Esophagus squamous epithelium (tissue), 5 donors: ENCODE measurements at regions not wholly inside any gene's neighbourhood (a gene's known extent, or its start where the extent isn't known, plus 50 kb on each side); places are given as distances from the start of the nearest gene placed in this dataset.

Experiments used
- DNase-seq: peaks from one replicate; lab custom pipeline; 2025; lab: John Stamatoyannopoulos, UW
- H3K27ac ChIP-seq, 4 donors: fragments of 200-600 bp; sonication (generic); one replicate each; pipeline ENCODE4 v1.5.1; 2016 to 2019; ENCODE audit warnings: mild to moderate bottlenecking in 1 of 4
- H3K27me3 ChIP-seq, 4 donors: fragments of 200-600 bp; sonication (generic); 1 replicate in 3 of 4; 2 replicates in 1 of 4; pipeline versions ENCODE4 v1.5.1 to v1.6.0; 2017 to 2021; ENCODE audit warnings: antibody characterized with exemption in 1 of 4
- H3K36me3 ChIP-seq, 3 donors: fragments of 200-600 bp; sonication (generic); one replicate each; pipeline ENCODE4 v1.5.1; 2016 to 2019
- H3K4me1 ChIP-seq, 3 donors: fragments of 200-600 bp; sonication (generic); one replicate each; pipeline ENCODE4 v1.5.1; 2017 to 2019
- H3K4me3 ChIP-seq, 4 donors: fragments of 200-600 bp; sonication (generic); 1 replicate in 3 of 4; 2 replicates in 1 of 4; pipeline ENCODE4 v1.5.1; 2016 to 2019; ENCODE audit warnings: mild to moderate bottlenecking in 2 of 4, moderate library complexity in 1 of 4
- H3K9me3 ChIP-seq, 3 donors: fragments of 200-600 bp; sonication (generic); one replicate each; pipeline ENCODE4 v1.5.1; 2016 to 2019
- POLR2A ChIP-seq, 4 donors: fragments of 450-650 bp; IDR thresholded peaks; one replicate each; pipeline ENCODE4 v1.6.1; 2017; ENCODE audit warnings: antibody characterized with exemption in 4 of 4, mild to moderate bottlenecking in 4 of 4, moderate library complexity in 3 of 4
- WGBS, 2 donors: methylation state at CpG; one replicate each; pipeline ENCODE4 v1.1.5; 2018; 5-methylcytosine and 5-hydroxymethylcytosine counted together
- intact Hi-C: fragments of 100-400 bp; cut with DNase I; formaldehyde crosslinking; loops from one replicate; pipeline ENCODE4 v1.15.0; 2022
- TF ChIP-seq, protein P1 (sequence below), 6 experiments: fragments of 450-650 bp in 4 of 6; fragments of 200-600 bp in 2 of 6; sonication (generic) in 2 of 6; IDR thresholded peaks; one replicate each; pipeline ENCODE4 v1.5.1; 2016 to 2019; ENCODE audit warnings: antibody characterized with exemption in 6 of 6, mild to moderate bottlenecking in 4 of 6, moderate library complexity in 4 of 6
- donor health status: DM: yes; HTN: yes; CAD: no.

DNA sequence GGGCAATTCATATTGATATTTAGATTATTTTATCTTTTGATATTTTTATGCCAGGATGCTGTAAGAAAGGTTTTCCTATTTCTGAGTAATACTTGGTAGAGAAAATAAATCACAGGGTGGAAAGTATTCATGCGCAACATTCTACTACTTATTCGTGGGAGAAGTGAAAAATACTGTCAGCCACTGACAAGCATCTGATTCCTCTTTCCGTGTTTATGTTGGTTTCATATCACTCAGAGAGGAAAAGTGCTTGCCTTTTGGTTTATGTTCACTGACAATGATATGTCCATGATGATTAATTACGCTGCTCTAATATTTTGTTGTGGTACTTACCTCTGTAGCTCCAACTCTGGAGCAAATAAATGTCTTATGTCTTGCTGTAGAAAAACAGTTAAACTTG lies 429.4 kb downstream of the EDEM1 start:
- Histone ChIP-seq H3K4me1 (no peaks in the 10 kb centered on the region), H3K27me3 (no peaks in the 10 kb centered on the region), H3K27ac (no peak overlapping the region), H3K4me3 (no peak overlapping the region), H3K9me3 (no peaks in the 10 kb centered on the region), H3K36me3 (no peaks in the 10 kb centered on the region)
- TF ChIP-seq, protein P1, sequence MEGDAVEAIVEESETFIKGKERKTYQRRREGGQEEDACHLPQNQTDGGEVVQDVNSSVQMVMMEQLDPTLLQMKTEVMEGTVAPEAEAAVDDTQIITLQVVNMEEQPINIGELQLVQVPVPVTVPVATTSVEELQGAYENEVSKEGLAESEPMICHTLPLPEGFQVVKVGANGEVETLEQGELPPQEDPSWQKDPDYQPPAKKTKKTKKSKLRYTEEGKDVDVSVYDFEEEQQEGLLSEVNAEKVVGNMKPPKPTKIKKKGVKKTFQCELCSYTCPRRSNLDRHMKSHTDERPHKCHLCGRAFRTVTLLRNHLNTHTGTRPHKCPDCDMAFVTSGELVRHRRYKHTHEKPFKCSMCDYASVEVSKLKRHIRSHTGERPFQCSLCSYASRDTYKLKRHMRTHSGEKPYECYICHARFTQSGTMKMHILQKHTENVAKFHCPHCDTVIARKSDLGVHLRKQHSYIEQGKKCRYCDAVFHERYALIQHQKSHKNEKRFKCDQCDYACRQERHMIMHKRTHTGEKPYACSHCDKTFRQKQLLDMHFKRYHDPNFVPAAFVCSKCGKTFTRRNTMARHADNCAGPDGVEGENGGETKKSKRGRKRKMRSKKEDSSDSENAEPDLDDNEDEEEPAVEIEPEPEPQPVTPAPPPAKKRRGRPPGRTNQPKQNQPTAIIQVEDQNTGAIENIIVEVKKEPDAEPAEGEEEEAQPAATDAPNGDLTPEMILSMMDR (IDR thresholded peaks at IDR 0.05), result no peak
- TF ChIP-seq POLR2A (IDR thresholded peaks at IDR 0.05), result no peak
- 54 to 55% methylated on average over 4 of the region's 4 CpGs for WGBS, 2 donors
- intact Hi-C loops, result no loop called here
- DNase-seq, result no peak

DNA sequence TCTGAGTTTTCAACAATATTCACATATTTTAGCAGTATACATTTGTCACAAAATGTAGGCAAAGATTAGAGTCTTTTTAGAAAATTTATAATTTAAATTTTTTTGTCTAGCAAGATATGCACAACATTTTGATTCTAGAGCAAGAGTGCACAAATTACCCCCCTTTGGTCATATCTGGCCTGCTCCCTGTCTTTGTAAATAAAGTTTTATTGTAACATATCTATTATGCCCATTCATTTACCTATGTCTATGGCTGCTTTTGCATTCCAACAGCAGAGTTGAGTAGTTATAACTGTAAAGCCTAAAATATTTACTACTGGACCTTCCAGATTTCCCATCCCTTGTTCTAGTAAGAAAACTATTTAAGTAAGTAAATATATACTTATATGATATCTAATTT lies 430.7 kb downstream of the EDEM1 start:
- Histone ChIP-seq H3K9me3 (no peaks in the 10 kb centered on the region), H3K4me1 (no peaks in the 10 kb centered on the region), H3K27ac (no peak overlapping the region), H3K27me3 (no peaks in the 10 kb centered on the region), H3K36me3 (no peaks in the 10 kb centered on the region), H3K4me3 (no peak overlapping the region)
- no peak for TF ChIP-seq POLR2A (IDR thresholded peaks at IDR 0.05)
- TF ChIP-seq, protein P1 (IDR thresholded peaks at IDR 0.05), result no peak
- intact Hi-C loops, result no loop called here
- no peak for DNase-seq

DNA sequence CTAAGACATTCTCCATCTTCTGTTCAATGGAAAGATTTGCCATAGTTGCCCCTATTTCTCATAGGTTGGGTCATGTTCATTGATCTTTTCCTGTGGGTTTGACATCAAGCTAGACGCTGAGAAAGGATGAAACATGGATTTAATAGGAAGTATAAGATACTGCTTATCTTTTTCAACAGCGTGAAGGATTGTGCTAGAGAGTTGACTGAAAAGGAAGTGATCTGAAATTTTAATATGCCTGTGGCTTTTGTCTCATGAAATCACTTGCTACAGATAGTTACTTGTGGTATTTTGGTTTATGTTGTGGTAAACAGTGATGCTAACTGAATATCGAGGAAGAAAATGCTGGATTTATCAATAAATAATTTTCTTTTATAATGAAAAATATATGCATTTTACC lies 442.9 kb downstream of the EDEM1 start:
- intact Hi-C loops, result no loop called here
- H3K4me1 ChIP-seq, result no peaks in the 10 kb centered on the region
- no peak for DNase-seq
- WGBS, 2 donors, result 59 to 71% methylated on average over 3 of the region's 3 CpGs
- no peak overlapping the region for H3K4me3 ChIP-seq
- no peaks in the 10 kb centered on the region for H3K27me3 ChIP-seq
- H3K36me3 ChIP-seq, result no peaks in the 10 kb centered on the region
- no peaks in the 10 kb centered on the region for H3K9me3 ChIP-seq
- H3K27ac ChIP-seq, result no peak overlapping the region
- TF ChIP-seq POLR2A (IDR thresholded peaks at IDR 0.05), result no peak
- TF ChIP-seq, protein P1 (IDR thresholded peaks at IDR 0.05), result no peak

DNA sequence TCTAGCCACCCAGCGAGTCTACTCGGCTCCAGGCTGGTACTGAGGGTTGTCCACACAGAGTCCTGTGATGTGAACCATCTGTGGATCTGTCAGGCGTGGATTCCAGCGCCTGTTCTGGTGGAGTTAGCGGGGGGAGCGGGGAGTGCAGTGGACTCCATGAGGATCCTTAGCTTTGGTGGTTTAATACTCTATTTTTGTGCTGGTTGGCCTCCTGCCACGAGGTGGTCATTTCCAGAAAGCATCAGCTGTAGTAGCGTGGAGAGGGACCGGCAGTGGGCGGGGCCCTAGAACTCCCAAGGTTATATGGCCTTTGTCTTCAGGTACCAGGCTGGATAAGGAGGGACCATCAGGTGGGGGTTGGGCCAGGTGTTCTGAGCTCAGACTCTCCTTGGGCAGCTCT lies 446.5 kb downstream of the EDEM1 start:
- 58% methylated on average over 3 of the region's 10 CpGs; no CpG with 5 or more reads in 1 of the 2 donors for WGBS, 2 donors
- Histone ChIP-seq H3K4me1 (no peaks in the 10 kb centered on the region), H3K9me3 (peaks cover 0 to 7% (median 0%) of the 10 kb centered on the region in 3 donors), H3K27me3 (no peaks in the 10 kb centered on the region), H3K4me3 (no peak overlapping the region), H3K36me3 (no peaks in the 10 kb centered on the region), H3K27ac (no peak overlapping the region)
- TF ChIP-seq POLR2A (IDR thresholded peaks at IDR 0.05), result no peak
- TF ChIP-seq, protein P1 (IDR thresholded peaks at IDR 0.05), result no peak
- intact Hi-C loops, result no loop called here
- DNase-seq, result no peak

DNA sequence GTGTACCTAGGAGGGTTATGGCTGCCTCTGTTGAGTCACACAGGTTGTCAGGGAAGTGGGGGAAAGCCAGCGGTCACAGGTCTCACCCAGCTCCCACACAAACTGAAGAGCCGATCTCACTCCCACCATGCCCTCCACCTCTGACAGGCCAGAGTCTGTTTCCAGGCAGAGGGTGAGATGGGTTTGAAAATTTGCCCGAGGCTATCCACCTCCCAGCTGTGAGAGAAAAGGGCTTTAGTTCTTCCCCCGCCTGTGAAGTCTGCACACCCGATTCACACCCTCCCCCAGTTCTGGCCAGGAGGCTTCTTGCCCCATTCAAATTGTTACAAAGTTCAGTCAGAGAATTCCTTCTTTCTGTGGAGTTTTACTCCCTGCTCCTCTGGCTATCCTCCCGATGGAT lies 446.9 kb downstream of the EDEM1 start:
- intact Hi-C loops, result no loop called here
- Histone ChIP-seq H3K4me1 (no peaks in the 10 kb centered on the region), H3K4me3 (no peak overlapping the region), H3K27ac (no peak overlapping the region), H3K36me3 (no peaks in the 10 kb centered on the region), H3K27me3 (no peaks in the 10 kb centered on the region), H3K9me3 (peaks cover 0 to 7% (median 0%) of the 10 kb centered on the region in 3 donors)
- no peak for TF ChIP-seq POLR2A (IDR thresholded peaks at IDR 0.05)
- TF ChIP-seq, protein P1 (IDR thresholded peaks at IDR 0.05), result no peak
- no peak for DNase-seq
- whole genome bisulfite sequencing, 2 donors, result 72 to 83% methylated on average over 4 to 6 of the region's 6 CpGs
